NT2/D1 (cell line): ENCODE measurements at regions not wholly inside any gene's neighbourhood (a gene's known extent, or its start where the extent isn't known, plus 50 kb on each side); places are given as distances from the start of the nearest gene placed in this dataset.

Experiments
- DNase-seq: peaks from one replicate; pipeline ENCODE4 v3.0.0-alpha.2; 2011; ENCODE audit warnings: low read depth, low spot score
- H3K27me3 ChIP-seq: 2 replicates; pipeline ENCODE4 v1.6.0; 2011; ENCODE audit warnings: mild to moderate bottlenecking; ENCODE audit not compliant: insufficient read length, insufficient read depth
- H3K36me3 ChIP-seq: 2 replicates; pipeline ENCODE4 v1.6.1; 2011; ENCODE audit warnings: mild to moderate bottlenecking, low read length, mixed read lengths; ENCODE audit not compliant: insufficient read depth, insufficient read length
- H3K4me1 ChIP-seq: 2 replicates; pipeline ENCODE4 v1.5.1; 2011; ENCODE audit not compliant: insufficient read depth, insufficient read length
- H3K4me3 ChIP-seq: 2 replicates; pipeline ENCODE4 v1.5.1; 2011; ENCODE audit warnings: low read depth; ENCODE audit not compliant: insufficient read length
- H3K9ac ChIP-seq: 2 replicates; pipeline ENCODE4 v1.6.0; 2011; ENCODE audit warnings: low read depth; ENCODE audit not compliant: insufficient read length
- H3K9me3 ChIP-seq: 2 replicates; pipeline ENCODE4 v1.5.1; 2011; ENCODE audit warnings: mild to moderate bottlenecking, low read length; ENCODE audit not compliant: insufficient read depth
- SUZ12 ChIP-seq: IDR thresholded peaks from 2 replicates; pipeline ENCODE4 v1.6.1; 2011; ENCODE audit not compliant: insufficient read length, insufficient read depth; ENCODE audit errors: extremely low read depth
- YY1 ChIP-seq: IDR thresholded peaks from 2 replicates; pipeline ENCODE4 v1.6.1; 2011; ENCODE audit not compliant: insufficient read length, insufficient read depth
- ZNF274 ChIP-seq: IDR thresholded peaks from 2 replicates; pipeline ENCODE4 v1.6.1; 2011; ENCODE audit warnings: mild to moderate bottlenecking, low read depth, low read length

GRCh38 chr4:58981828-58982227 is 1871.6 kb upstream of the IGFBP7 start:
- H3K9me3 ChIP-seq: no peaks in the 10 kb centered on the region
- DNase-seq: no peak
- no peaks in the 10 kb centered on the region for H3K4me1 ChIP-seq
- TF ChIP-seq YY1: no peak
- TF ChIP-seq ZNF274: no peak
- no peak for TF ChIP-seq SUZ12
- no peak overlapping the region for H3K9ac ChIP-seq
- H3K36me3 ChIP-seq: no peaks in the 10 kb centered on the region
- H3K27me3 ChIP-seq: no peaks in the 10 kb centered on the region
- H3K4me3 ChIP-seq: no peak overlapping the region

DNA sequence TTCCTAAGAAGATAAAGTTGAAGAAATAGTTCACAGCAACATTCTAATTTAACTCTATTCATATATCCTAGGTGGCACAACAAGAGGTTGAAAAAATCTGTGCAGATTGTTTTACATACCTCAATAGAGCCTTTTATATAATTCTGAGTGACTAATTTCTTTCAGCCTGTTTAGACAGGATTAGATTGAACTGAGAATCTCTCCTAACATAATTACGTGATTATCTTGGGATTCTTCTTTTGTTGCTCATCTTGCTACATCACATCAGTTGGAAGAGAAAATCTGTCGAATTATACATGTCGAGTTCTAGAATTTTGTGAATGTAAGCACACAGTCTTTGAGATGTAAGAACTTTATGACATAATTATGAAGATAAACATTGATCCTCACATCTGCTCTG is 1873.7 kb upstream of the IGFBP7 start:
- Histone ChIP-seq H3K4me3 (no peak overlapping the region), H3K36me3 (no peaks in the 10 kb centered on the region), H3K9ac (no peak overlapping the region), H3K27me3 (no peaks in the 10 kb centered on the region), H3K4me1 (no peaks in the 10 kb centered on the region), H3K9me3 (no peaks in the 10 kb centered on the region)
- DNase-seq: no peak
- TF ChIP-seq YY1 (no peak), ZNF274 (no peak), SUZ12 (no peak)

DNA sequence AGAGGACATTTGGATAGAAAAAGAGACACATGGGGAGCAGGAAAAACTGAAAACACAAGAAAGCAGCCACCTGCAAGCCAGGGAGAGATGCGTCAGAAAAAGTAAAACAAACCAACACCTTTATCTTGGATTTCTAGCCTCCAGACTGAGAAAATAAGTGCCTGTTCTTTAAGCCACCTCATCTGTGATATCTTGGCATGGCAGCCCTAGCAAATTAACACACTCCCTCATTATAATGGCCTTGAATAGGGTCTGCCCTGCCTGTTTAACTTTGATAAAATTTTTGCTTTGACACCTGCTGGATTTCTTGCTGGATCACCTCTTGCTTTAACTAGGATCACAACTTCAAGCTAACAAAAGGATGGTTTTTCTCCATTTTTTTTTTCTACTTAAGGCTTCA is 1892.0 kb upstream of the IGFBP7 start:
- Histone ChIP-seq H3K4me3 (no peak overlapping the region), H3K9me3 (no peaks in the 10 kb centered on the region), H3K27me3 (no peaks in the 10 kb centered on the region), H3K9ac (no peak overlapping the region), H3K4me1 (no peaks in the 10 kb centered on the region), H3K36me3 (no peaks in the 10 kb centered on the region)
- DNase-seq: no peak
- TF ChIP-seq ZNF274: no peak
- TF ChIP-seq SUZ12: no peak
- no peak for TF ChIP-seq YY1

DNA sequence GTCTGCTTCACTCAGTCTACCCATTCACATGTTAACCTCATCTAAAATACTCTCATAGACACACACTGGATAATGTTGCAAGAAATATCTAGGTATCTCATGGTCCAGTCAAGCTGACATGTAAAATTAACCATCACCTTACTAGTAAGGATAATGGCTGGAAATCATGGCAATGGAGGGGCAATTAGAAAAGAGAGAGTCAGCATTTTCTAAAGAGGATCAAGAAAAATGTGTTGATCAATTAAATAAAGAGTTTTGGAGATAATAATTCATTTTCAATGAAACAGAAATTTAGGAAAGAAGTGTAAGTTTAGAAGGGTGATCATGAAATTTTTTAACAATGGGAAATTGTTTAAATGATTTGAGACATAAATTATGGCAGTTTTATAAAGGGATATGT is 1914.1 kb upstream of the IGFBP7 start:
- Histone ChIP-seq H3K27me3 (no peaks in the 10 kb centered on the region), H3K36me3 (no peaks in the 10 kb centered on the region), H3K4me1 (no peaks in the 10 kb centered on the region), H3K9me3 (no peaks in the 10 kb centered on the region), H3K9ac (no peak overlapping the region), H3K4me3 (no peak overlapping the region)
- no peak for DNase-seq
- TF ChIP-seq ZNF274 (no peak), YY1 (no peak), SUZ12 (no peak)

GRCh38 chr4:59037812-59038211 is 1927.6 kb upstream of the IGFBP7 start:
- Histone ChIP-seq H3K4me3 (no peak overlapping the region), H3K4me1 (no peaks in the 10 kb centered on the region), H3K9me3 (no peaks in the 10 kb centered on the region), H3K27me3 (no peaks in the 10 kb centered on the region), H3K9ac (no peak overlapping the region), H3K36me3 (no peaks in the 10 kb centered on the region)
- no peak for TF ChIP-seq YY1
- TF ChIP-seq ZNF274: no peak
- TF ChIP-seq SUZ12: no peak
- DNase-seq: no peak

DNA sequence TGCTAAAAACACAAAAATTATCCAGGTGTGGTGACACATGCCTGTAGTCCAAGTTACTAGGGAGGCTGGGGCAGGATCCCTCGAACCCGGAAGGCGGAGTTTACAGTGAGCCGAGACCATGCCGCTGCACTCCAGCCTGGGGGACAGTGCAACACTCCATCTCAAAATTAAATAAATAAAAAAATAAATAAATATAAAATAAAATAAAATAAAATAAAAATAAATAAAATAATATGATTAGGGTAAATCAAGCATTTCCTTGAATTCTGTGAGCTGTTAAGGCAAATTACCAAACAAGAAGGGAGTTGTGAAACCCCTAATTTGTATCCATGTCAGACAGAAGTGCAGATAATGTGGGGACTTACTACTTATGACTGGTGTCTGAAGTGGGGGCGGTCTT is 1928.9 kb upstream of the IGFBP7 start:
- Histone ChIP-seq H3K4me1 (no peaks in the 10 kb centered on the region), H3K4me3 (no peak overlapping the region), H3K36me3 (no peaks in the 10 kb centered on the region), H3K27me3 (no peaks in the 10 kb centered on the region), H3K9ac (no peak overlapping the region), H3K9me3 (no peaks in the 10 kb centered on the region)
- TF ChIP-seq SUZ12: no peak
- DNase-seq: no peak

GRCh38 chr4:59044286-59044900 is 1934.2 kb upstream of the IGFBP7 start:
- no peaks in the 10 kb centered on the region for H3K27me3 ChIP-seq
- no peaks in the 10 kb centered on the region for H3K36me3 ChIP-seq
- no peak for TF ChIP-seq ZNF274
- no peak for TF ChIP-seq YY1
- no peak for TF ChIP-seq SUZ12
- DNase-seq: no peak
- no peak overlapping the region for H3K4me3 ChIP-seq
- no peaks in the 10 kb centered on the region for H3K4me1 ChIP-seq
- no peak overlapping the region for H3K9ac ChIP-seq
- no peaks in the 10 kb centered on the region for H3K9me3 ChIP-seq

- no peak overlapping the region for H3K4me3 ChIP-seq
- TF ChIP-seq SUZ12 (no peak), ZNF274 (no peak), YY1 (no peak)
- H3K9me3 ChIP-seq: no peaks in the 10 kb centered on the region
- no peak for DNase-seq
- H3K4me1 ChIP-seq: no peaks in the 10 kb centered on the region
- H3K9ac ChIP-seq: no peak overlapping the region
- no peaks in the 10 kb centered on the region for H3K36me3 ChIP-seq
- no peaks in the 10 kb centered on the region for H3K27me3 ChIP-seq
Measured at GRCh38 chr4:59054086-59054485, 1943.9 kb upstream of the IGFBP7 start.
